Chondrocyte (in vitro differentiated cells): ENCODE measurements at regions not wholly inside any gene's neighbourhood (a gene's known extent, or its start where the extent isn't known, plus 50 kb on each side); places are given as distances from the start of the nearest gene placed in this dataset.

Experiments
- DNase-seq: peaks from one replicate; pipeline ENCODE4 v3.0.0; 2021; ENCODE audit warnings: mixed read lengths, low spot score
- H3K27ac Mint-ChIP-seq: one replicate; pipeline ENCODE4 v1.8.0; 2021; ENCODE audit warnings: mild to moderate bottlenecking, moderate library complexity, mixed read lengths; ENCODE audit not compliant: unreplicated experiment
- H3K27me3 Mint-ChIP-seq: 2 replicates; pipeline ENCODE4 v1.8.0; 2021; ENCODE audit warnings: low read depth, mixed read lengths
- H3K36me3 Mint-ChIP-seq: 2 replicates; pipeline ENCODE4 v1.8.0; 2021; ENCODE audit warnings: low read depth, mixed read lengths
- H3K4me1 Mint-ChIP-seq: 2 replicates; pipeline ENCODE4 v1.8.0; 2021; ENCODE audit warnings: low read depth, mild to moderate bottlenecking, mixed read lengths
- H3K4me3 Mint-ChIP-seq: one replicate; pipeline ENCODE4 v1.8.0; 2021; ENCODE audit warnings: mild to moderate bottlenecking, moderate library complexity, mixed read lengths; ENCODE audit not compliant: unreplicated experiment
- H3K9me3 Mint-ChIP-seq: 2 replicates; pipeline ENCODE4 v1.8.0; 2021; ENCODE audit warnings: low read depth, mixed read lengths
- CTCF ChIP-seq: fragments of 200-600 bp; sonication (generic); IDR thresholded peaks from 2 replicates; pipeline ENCODE4 v1.5.0; 2021; ENCODE audit warnings: antibody characterized with exemption, mild to moderate bottlenecking, moderate library complexity

- H3K9me3 Mint-ChIP-seq: peaks cover 4% of the 10 kb centered on the region
- no peak overlapping the region for H3K27ac Mint-ChIP-seq
- no peak overlapping the region for H3K4me3 Mint-ChIP-seq
- peaks cover 42% of the 10 kb centered on the region for H3K27me3 Mint-ChIP-seq
- H3K4me1 Mint-ChIP-seq: no peaks in the 10 kb centered on the region
- TF ChIP-seq CTCF: no peak
- H3K36me3 Mint-ChIP-seq: peaks cover 5% of the 10 kb centered on the region
- DNase-seq: no peak
These were observed 109.6 kb upstream of the SNTG2 start for GRCh38 chr2:841036-841435.

- Mint-ChIP-seq H3K27me3 (peaks cover 19% of the 10 kb centered on the region), H3K4me3 (no peak overlapping the region), H3K9me3 (no peaks in the 10 kb centered on the region), H3K27ac (no peak overlapping the region), H3K4me1 (peaks cover 13% of the 10 kb centered on the region), H3K36me3 (peaks cover 1% of the 10 kb centered on the region)
- DNase-seq: no peak
- no peak for TF ChIP-seq CTCF
These were observed 116.4 kb upstream of the SNTG2 start for GRCh38 chr2:834233-834632.

GRCh38 chr2:833180-833579, 117.5 kb upstream of the SNTG2 start:
- no peak for DNase-seq
- Mint-ChIP-seq H3K27ac (no peak overlapping the region), H3K36me3 (no peaks in the 10 kb centered on the region), H3K9me3 (no peaks in the 10 kb centered on the region), H3K4me3 (no peak overlapping the region), H3K4me1 (peaks cover 13% of the 10 kb centered on the region), H3K27me3 (peaks cover 12% of the 10 kb centered on the region)
- no peak for TF ChIP-seq CTCF

GRCh38 chr2:832635-833034, 118.0 kb upstream of the SNTG2 start:
- no peak for DNase-seq
- H3K27ac Mint-ChIP-seq: no peak overlapping the region
- no peaks in the 10 kb centered on the region for H3K36me3 Mint-ChIP-seq
- no peak for TF ChIP-seq CTCF
- no peaks in the 10 kb centered on the region for H3K9me3 Mint-ChIP-seq
- H3K4me1 Mint-ChIP-seq: peaks cover 13% of the 10 kb centered on the region
- peaks cover 8% of the 10 kb centered on the region for H3K27me3 Mint-ChIP-seq
- no peak overlapping the region for H3K4me3 Mint-ChIP-seq

DNA sequence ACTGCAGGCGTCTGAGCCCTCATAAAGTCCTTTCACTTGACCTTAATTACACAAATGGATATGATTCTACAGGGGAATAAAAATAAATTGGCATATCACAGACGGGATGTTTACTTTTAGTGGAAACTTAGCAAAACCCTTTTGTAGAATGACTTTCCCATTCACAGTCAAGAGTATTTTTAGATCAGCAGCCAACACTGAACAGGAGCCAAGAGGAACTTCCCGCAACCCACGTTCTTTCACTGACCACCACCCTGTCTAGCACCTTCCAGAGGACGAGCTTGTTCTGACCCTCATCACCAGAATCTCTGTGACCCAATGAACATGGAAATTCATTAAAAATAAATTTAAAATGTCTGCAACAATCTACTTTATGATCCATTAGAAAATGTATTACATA, 119.0 kb upstream of the SNTG2 start:
- no peak for TF ChIP-seq CTCF
- Mint-ChIP-seq H3K9me3 (no peaks in the 10 kb centered on the region), H3K27me3 (peaks cover 8% of the 10 kb centered on the region), H3K27ac (peak overlapping the region; percentile 50), H3K4me3 (no peak overlapping the region), H3K4me1 (peaks cover 13% of the 10 kb centered on the region), H3K36me3 (no peaks in the 10 kb centered on the region)
- no peak for DNase-seq
